ENCODE measurements at regions not wholly inside any gene's neighbourhood (a gene's known extent, or its start where the extent isn't known, plus 50 kb on each side); places are given as distances from the start of the nearest gene placed in this dataset.

DNA sequence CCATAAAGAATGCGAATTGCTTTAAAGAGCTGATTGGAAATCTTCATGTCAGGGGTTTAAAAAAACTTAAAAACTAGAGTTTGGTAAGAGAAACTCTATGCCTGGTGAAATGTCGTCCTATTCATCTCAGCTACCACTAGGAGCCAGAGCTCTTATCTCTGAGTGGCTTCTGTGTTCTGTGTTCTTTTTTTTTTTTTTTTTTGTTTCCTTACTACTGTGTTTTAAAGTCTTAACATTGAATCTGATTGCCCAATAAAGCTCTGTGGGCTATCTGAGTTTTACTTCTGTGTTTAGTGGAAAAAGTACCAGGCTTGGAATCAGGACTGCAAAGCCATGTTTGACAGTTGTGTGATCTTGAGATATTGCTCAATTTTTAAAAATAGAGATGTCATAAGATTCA lies 494.8 kb downstream of the RIT2 start:
- Histone ChIP-seq H3K4me1 (ENCODE audit: low read depth) (peaks cover 5% of the 10 kb centered on the region), H3K9me3 (ENCODE audit: low read depth) (no peaks in the 10 kb centered on the region), H3K27ac (no peak overlapping the region), H3K27me3 (no peaks in the 10 kb centered on the region), H3K4me3 (no peak overlapping the region), H3K36me3 (no peaks in the 10 kb centered on the region)
- DNase-seq (ENCODE audit: low read depth in 1 of 2, low spot score in 1 of 2): peak in 1 of 2 donors; percentile 21
- TF ChIP-seq, protein P1, sequence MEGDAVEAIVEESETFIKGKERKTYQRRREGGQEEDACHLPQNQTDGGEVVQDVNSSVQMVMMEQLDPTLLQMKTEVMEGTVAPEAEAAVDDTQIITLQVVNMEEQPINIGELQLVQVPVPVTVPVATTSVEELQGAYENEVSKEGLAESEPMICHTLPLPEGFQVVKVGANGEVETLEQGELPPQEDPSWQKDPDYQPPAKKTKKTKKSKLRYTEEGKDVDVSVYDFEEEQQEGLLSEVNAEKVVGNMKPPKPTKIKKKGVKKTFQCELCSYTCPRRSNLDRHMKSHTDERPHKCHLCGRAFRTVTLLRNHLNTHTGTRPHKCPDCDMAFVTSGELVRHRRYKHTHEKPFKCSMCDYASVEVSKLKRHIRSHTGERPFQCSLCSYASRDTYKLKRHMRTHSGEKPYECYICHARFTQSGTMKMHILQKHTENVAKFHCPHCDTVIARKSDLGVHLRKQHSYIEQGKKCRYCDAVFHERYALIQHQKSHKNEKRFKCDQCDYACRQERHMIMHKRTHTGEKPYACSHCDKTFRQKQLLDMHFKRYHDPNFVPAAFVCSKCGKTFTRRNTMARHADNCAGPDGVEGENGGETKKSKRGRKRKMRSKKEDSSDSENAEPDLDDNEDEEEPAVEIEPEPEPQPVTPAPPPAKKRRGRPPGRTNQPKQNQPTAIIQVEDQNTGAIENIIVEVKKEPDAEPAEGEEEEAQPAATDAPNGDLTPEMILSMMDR (IDR thresholded peaks at IDR 0.05; ENCODE audit: low read depth, low read length): no peak

DNA sequence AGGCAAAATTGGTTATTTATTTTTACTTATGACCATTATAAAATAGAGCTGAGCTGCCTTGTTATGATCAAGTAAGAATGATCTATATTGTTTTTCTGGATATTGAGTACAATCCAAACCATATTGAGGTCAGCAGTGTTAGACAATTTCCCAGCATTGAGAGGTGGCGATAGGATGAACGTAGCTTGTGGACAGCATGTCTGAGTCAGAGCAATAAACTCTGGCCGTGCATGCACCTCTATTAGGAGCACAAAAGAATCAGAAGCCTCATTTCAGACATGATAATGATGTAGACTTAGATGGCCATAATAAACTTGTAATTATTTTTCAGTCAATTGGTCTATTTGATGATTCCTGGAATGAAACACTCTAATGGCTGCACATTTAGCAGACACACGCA lies 491.6 kb downstream of the RIT2 start:
- H3K4me3 ChIP-seq: no peak overlapping the region
- TF ChIP-seq, protein P1 (IDR thresholded peaks at IDR 0.05; ENCODE audit: low read depth, low read length): no peak
- no peaks in the 10 kb centered on the region for H3K9me3 ChIP-seq (ENCODE audit: low read depth)
- H3K27ac ChIP-seq: no peak overlapping the region
- H3K27me3 ChIP-seq: no peaks in the 10 kb centered on the region
- peaks cover 5% of the 10 kb centered on the region for H3K4me1 ChIP-seq (ENCODE audit: low read depth)
- no peaks in the 10 kb centered on the region for H3K36me3 ChIP-seq
- DNase-seq (ENCODE audit: low read depth in 1 of 2, low spot score in 1 of 2): no peak

- Histone ChIP-seq H3K27ac (no peak overlapping the region), H3K36me3 (no peaks in the 10 kb centered on the region), H3K27me3 (no peaks in the 10 kb centered on the region), H3K9me3 (ENCODE audit: low read depth) (no peaks in the 10 kb centered on the region), H3K4me1 (ENCODE audit: low read depth) (no peaks in the 10 kb centered on the region), H3K4me3 (no peak overlapping the region)
- TF ChIP-seq, protein P1 (IDR thresholded peaks at IDR 0.05; ENCODE audit: low read depth, low read length): no peak
- peak in 1 of 2 donors; percentile 28 for DNase-seq (ENCODE audit: low read depth in 1 of 2, low spot score in 1 of 2)
Measured at GRCh38 chr18:42632801-42633200, 482.7 kb downstream of the RIT2 start.

- peak in 1 of 2 donors; percentile 3 for DNase-seq (ENCODE audit: low read depth in 1 of 2, low spot score in 1 of 2)
- no peaks in the 10 kb centered on the region for H3K27me3 ChIP-seq
- H3K4me3 ChIP-seq: no peak overlapping the region
- no peaks in the 10 kb centered on the region for H3K9me3 ChIP-seq (ENCODE audit: low read depth)
- no peaks in the 10 kb centered on the region for H3K4me1 ChIP-seq (ENCODE audit: low read depth)
- TF ChIP-seq, protein P1 (IDR thresholded peaks at IDR 0.05; ENCODE audit: low read depth, low read length): no peak
- H3K36me3 ChIP-seq: no peaks in the 10 kb centered on the region
- H3K27ac ChIP-seq: no peak overlapping the region
Measured at GRCh38 chr18:42635378-42636048, 480.0 kb downstream of the RIT2 start.

- Histone ChIP-seq H3K27me3 (no peaks in the 10 kb centered on the region), H3K4me3 (no peak overlapping the region), H3K9me3 (ENCODE audit: low read depth) (no peaks in the 10 kb centered on the region), H3K27ac (no peak overlapping the region), H3K4me1 (ENCODE audit: low read depth) (no peaks in the 10 kb centered on the region), H3K36me3 (no peaks in the 10 kb centered on the region)
- no peak for DNase-seq (ENCODE audit: low read depth in 1 of 2, low spot score in 1 of 2)
- TF ChIP-seq, protein P1 (IDR thresholded peaks at IDR 0.05; ENCODE audit: low read depth, low read length): no peak
Measured at GRCh38 chr18:42636309-42636708, 479.2 kb downstream of the RIT2 start.

Measured in cardiac muscle cell (in vitro differentiated cells and primary cell).